H4 (cell line): ENCODE measurements at regions not wholly inside any gene's neighbourhood (a gene's known extent, or its start where the extent isn't known, plus 50 kb on each side); places are given as distances from the start of the nearest gene placed in this dataset.
A peak's percentile ranks its signal among the peaks of the same experiment; 100 is the strongest.
"Not testable (repeated sequence)": the region's sequence is repeated elsewhere in the genome, so short reads cannot be mapped to it uniquely, and the experiment has no call there.

Experiments
- DNase-seq: peaks from one replicate; pipeline ENCODE4 v3.0.0-alpha.2; 2015; ENCODE audit warnings: low spot score

- DNase-seq = no peak
Observed at GRCh38 chr10:86579883-86580520, 58.4 kb upstream of the WAPL start.

GRCh38 chr10:86580521-86580891, 58.9 kb upstream of the WAPL start:
- no peak for DNase-seq

GRCh38 chr10:86583983-86584382, 62.4 kb upstream of the WAPL start:
- no peak for DNase-seq

GRCh38 chr10:86585037-86585929, 63.7 kb upstream of the WAPL start:
- peak; percentile 59 for DNase-seq

- no peak for DNase-seq
Observed at GRCh38 chr10:86586516-86586915, 64.9 kb upstream of the WAPL start.

GRCh38 chr10:86588781-86589180, 65.6 kb upstream of the OPN4 start:
- DNase-seq = not testable (repeated sequence)

- DNase-seq = no peak
Observed at GRCh38 chr10:86591436-86591835, 62.9 kb upstream of the OPN4 start.

GRCh38 chr10:86592413-86592812, 61.9 kb upstream of the OPN4 start:
- DNase-seq = no peak

- peak; percentile 93 for DNase-seq
Observed at GRCh38 chr10:86594535-86594934, 59.8 kb upstream of the OPN4 start.

- no peak for DNase-seq
Observed at GRCh38 chr10:86595496-86595895, 58.9 kb upstream of the OPN4 start.

GRCh38 chr10:86596266-86596665, 58.1 kb upstream of the OPN4 start:
- no peak for DNase-seq

GRCh38 chr10:86597306-86597705, 57.0 kb upstream of the OPN4 start:
- no peak for DNase-seq

- DNase-seq = no peak
Observed at GRCh38 chr10:86598151-86598550, 56.2 kb upstream of the OPN4 start.

GRCh38 chr10:86599041-86599440, 55.3 kb upstream of the OPN4 start:
- no peak for DNase-seq

GRCh38 chr10:86599729-86600128, 54.6 kb upstream of the OPN4 start:
- DNase-seq = no peak

- no peak for DNase-seq
Observed at GRCh38 chr10:86600296-86600695, 54.1 kb upstream of the OPN4 start.

GRCh38 chr10:86601956-86602602, 52.3 kb upstream of the OPN4 start:
- no peak for DNase-seq

- no peak for DNase-seq
Observed at GRCh38 chr10:86603256-86603655, 51.1 kb upstream of the OPN4 start.
